ENCODE measurements at regions not wholly inside any gene's neighbourhood (a gene's known extent, or its start where the extent isn't known, plus 50 kb on each side); places are given as distances from the start of the nearest gene placed in this dataset.

GRCh38 chr3:162521669-162522068 is 1025.1 kb downstream of the OTOL1 start:
- TF ChIP-seq EZH2 (IDR thresholded peaks at IDR 0.05; ENCODE audit: borderline replicate concordance, low read depth, low read length, poor library complexity, severe bottlenecking) = no peak
- TF ChIP-seq, protein P1, sequence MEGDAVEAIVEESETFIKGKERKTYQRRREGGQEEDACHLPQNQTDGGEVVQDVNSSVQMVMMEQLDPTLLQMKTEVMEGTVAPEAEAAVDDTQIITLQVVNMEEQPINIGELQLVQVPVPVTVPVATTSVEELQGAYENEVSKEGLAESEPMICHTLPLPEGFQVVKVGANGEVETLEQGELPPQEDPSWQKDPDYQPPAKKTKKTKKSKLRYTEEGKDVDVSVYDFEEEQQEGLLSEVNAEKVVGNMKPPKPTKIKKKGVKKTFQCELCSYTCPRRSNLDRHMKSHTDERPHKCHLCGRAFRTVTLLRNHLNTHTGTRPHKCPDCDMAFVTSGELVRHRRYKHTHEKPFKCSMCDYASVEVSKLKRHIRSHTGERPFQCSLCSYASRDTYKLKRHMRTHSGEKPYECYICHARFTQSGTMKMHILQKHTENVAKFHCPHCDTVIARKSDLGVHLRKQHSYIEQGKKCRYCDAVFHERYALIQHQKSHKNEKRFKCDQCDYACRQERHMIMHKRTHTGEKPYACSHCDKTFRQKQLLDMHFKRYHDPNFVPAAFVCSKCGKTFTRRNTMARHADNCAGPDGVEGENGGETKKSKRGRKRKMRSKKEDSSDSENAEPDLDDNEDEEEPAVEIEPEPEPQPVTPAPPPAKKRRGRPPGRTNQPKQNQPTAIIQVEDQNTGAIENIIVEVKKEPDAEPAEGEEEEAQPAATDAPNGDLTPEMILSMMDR (conservative IDR thresholded peaks at IDR 0.05; ENCODE audit: low read depth, low read length) = no peak
- intact Hi-C loops (cut with micrococcal nuclease; ENCODE audit: unreplicated experiment) = no loop called here

DNA sequence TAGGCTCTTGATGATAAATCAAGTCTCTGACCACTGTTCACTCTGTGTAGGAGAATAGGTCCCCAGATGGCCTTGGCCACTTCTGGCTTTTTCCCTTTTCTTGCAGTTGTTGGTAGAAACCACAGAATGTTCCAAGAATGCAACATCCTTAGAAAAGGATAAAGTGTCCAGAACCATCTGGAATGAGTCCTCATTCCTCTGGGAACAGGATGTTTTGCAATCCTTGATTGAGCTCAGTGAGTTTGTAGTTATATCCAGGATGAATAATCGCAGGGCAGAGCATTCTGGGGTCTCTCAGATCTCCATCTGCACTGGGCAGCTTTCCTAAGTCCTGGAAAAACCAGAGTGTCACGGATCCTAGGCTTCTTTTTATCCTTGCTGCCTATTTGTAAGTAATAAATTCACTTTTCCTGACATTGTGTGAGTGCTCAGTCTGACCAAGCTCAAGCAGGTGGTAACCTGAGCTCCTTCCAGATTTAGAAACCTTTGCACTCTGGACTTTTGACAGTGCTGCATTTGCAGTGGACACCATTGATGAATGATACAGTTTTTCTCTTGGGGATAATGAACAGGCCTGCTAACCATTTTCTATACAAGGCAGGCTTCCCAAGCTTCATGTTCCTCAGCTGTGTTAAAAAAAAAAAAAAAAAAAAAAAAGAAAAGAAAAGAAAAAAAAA is 1028.6 kb downstream of the OTOL1 start:
- Histone ChIP-seq H3K9me3 (ENCODE audit: low read depth, low read length, poor library complexity, severe bottlenecking) (no peaks in the 10 kb centered on the region), H3K4me1 (ENCODE audit: insufficient read depth, low read length, poor library complexity, severe bottlenecking) (no peaks in the 10 kb centered on the region), H3K27me3 (replicated peaks; ENCODE audit: insufficient read depth, low read depth, low read length, poor library complexity) (no peaks in the 10 kb centered on the region), H3K27ac (ENCODE audit: low read depth, low read length, poor library complexity, severe bottlenecking) (no peak overlapping the region), H3K36me3 (ENCODE audit: insufficient read depth, low read length, poor library complexity, severe bottlenecking) (no peaks in the 10 kb centered on the region), H3K4me3 (ENCODE audit: low read depth, low read length, poor library complexity, severe bottlenecking) (no peak overlapping the region)
- intact Hi-C loops (cut with micrococcal nuclease; ENCODE audit: unreplicated experiment) = no loop called here
- no TSS peak for BruUV-seq (replicated peaks)
- ChIA-PET CTCF (no interaction called here), POLR2A (ENCODE audit: low non-redundant PET) (no interaction called here)
- no peak for DNase-seq (ENCODE audit: low spot score)
- TF ChIP-seq, protein P1 (conservative IDR thresholded peaks at IDR 0.05; ENCODE audit: low read depth, low read length) = no peak
- TF ChIP-seq EZH2 (IDR thresholded peaks at IDR 0.05; ENCODE audit: borderline replicate concordance, low read depth, low read length, poor library complexity, severe bottlenecking) = no peak

More at GRCh38 chr3:162521669-162522068, 1025.1 kb downstream of the OTOL1 start:
- ChIA-PET CTCF (no interaction called here), POLR2A (ENCODE audit: low non-redundant PET) (no interaction called here)
- H3K27me3 ChIP-seq (replicated peaks; ENCODE audit: insufficient read depth, low read depth, low read length, poor library complexity) = no peaks in the 10 kb centered on the region
- no peaks in the 10 kb centered on the region for H3K4me1 ChIP-seq (ENCODE audit: insufficient read depth, low read length, poor library complexity, severe bottlenecking)
- DNase-seq (ENCODE audit: low spot score) = no peak
- H3K36me3 ChIP-seq (ENCODE audit: insufficient read depth, low read length, poor library complexity, severe bottlenecking) = no peaks in the 10 kb centered on the region
- BruUV-seq (replicated peaks) = no TSS peak
- no peak overlapping the region for H3K27ac ChIP-seq (ENCODE audit: low read depth, low read length, poor library complexity, severe bottlenecking)
- no peak overlapping the region for H3K4me3 ChIP-seq (ENCODE audit: low read depth, low read length, poor library complexity, severe bottlenecking)
- H3K9me3 ChIP-seq (ENCODE audit: low read depth, low read length, poor library complexity, severe bottlenecking) = no peaks in the 10 kb centered on the region

DNA sequence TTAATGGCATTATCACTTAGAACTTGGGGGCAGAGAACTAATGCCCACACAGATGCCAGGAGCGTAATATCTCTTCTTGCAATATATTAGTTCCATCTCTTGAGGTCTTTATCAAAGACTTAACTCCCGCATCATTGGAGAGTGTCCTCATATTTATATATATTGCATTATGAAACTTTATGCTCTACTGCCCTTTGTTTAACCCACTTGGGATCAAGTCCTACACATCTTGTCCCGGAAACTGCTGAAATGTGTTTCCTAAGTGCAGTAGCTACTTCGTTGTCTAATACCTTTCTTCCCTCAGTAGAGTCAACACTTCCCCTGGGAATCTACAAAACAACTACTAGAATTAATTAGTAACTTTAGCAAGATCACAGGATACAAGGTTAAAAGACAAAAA is 1029.2 kb downstream of the OTOL1 start:
- CTCF ChIA-PET = no interaction called here
- Histone ChIP-seq H3K4me1 (ENCODE audit: insufficient read depth, low read length, poor library complexity, severe bottlenecking) (no peaks in the 10 kb centered on the region), H3K27ac (ENCODE audit: low read depth, low read length, poor library complexity, severe bottlenecking) (no peak overlapping the region), H3K4me3 (ENCODE audit: low read depth, low read length, poor library complexity, severe bottlenecking) (no peak overlapping the region), H3K27me3 (replicated peaks; ENCODE audit: insufficient read depth, low read depth, low read length, poor library complexity) (no peaks in the 10 kb centered on the region), H3K9me3 (ENCODE audit: low read depth, low read length, poor library complexity, severe bottlenecking) (no peaks in the 10 kb centered on the region), H3K36me3 (ENCODE audit: insufficient read depth, low read length, poor library complexity, severe bottlenecking) (no peaks in the 10 kb centered on the region)
- DNase-seq (ENCODE audit: low spot score) = no peak
- no peak for TF ChIP-seq EZH2 (IDR thresholded peaks at IDR 0.05; ENCODE audit: borderline replicate concordance, low read depth, low read length, poor library complexity, severe bottlenecking)
- TF ChIP-seq, protein P1 (conservative IDR thresholded peaks at IDR 0.05; ENCODE audit: low read depth, low read length) = no peak
- POLR2A ChIA-PET (ENCODE audit: low non-redundant PET) = no interaction called here
- intact Hi-C loops (cut with micrococcal nuclease; ENCODE audit: unreplicated experiment) = no loop called here
- no TSS peak for BruUV-seq (replicated peaks)

All from A673 (cell line).